ENCODE measurements at regions not wholly inside any gene's neighbourhood (a gene's known extent, or its start where the extent isn't known, plus 50 kb on each side); places are given as distances from the start of the nearest gene placed in this dataset.

DNA sequence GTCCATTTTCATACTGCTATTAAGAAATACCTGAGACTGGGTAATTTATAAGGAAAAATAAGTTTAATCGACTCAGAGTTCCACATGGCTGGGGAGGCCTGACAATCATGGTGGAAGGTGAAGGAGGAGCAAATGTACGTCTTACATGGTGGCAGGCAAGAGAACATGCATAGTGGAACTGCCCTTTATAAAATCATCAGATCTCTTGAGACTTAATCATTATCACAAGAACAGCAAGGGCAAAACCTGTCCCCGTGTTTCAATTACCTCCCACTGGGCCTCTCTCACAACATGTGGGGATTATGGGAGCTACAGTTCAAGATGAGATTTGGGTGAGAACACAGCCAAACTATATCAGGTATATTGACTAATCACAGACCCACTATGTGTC lies 370.2 kb upstream of the USP24 start:
- H3K27ac Mint-ChIP-seq: no peak overlapping the region
- ChIA-PET POLR2A (no interaction called here), CTCF (no interaction called here)
- H3K4me3 Mint-ChIP-seq: no peak overlapping the region
- no peaks in the 10 kb centered on the region for H3K9me3 Mint-ChIP-seq (ENCODE audit: insufficient read depth)
- no peak for ATAC-seq
- no peaks in the 10 kb centered on the region for H3K4me1 Mint-ChIP-seq (ENCODE audit: low read depth)
- H3K27me3 Mint-ChIP-seq (ENCODE audit: low read depth): peaks cover 3% of the 10 kb centered on the region
- no peak for DNase-seq
- H3K36me3 Mint-ChIP-seq (ENCODE audit: low read depth): no peaks in the 10 kb centered on the region

DNA sequence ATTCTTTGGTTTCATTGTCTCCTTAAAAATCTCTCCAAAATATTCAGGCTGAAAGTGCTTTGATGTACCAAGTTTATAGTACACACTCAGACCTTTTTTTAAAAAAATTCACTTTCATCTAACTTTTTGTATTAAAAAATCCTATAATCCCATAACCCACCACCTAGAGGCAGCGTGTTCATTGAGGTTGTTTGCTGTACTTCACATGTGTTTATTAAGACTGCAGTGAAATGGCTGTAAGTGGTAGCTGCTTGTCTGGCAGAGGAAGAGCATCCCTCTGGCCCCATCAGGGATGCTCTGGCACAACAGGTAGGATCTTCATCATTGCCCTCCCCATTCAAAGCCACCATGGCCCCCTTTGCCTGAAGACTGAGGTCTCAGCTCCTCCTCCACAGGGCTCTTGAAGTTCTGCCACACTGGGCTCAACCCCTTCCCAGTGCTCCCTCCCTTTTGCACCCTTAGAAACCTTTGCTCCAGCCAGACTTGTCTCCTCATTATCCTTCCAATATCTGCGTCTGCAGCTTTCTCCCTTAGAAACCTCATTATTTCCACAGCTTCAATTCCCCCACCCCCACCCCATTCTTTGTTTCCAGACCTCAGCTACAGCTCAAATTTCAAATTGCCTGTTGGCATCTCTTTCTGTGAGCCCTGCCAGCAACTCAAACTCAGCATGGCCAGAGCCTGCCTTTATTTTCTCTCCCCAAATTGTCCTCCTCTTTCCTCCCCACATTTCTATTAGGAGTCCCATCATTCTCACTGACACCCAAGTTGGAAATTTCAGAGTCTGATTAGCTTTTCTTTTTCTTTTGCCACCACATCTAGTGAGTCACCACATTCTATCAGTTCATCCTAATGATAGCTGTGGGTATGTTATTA lies 369.6 kb upstream of the USP24 start:
- Mint-ChIP-seq H3K27ac (no peak overlapping the region), H3K27me3 (ENCODE audit: low read depth) (peaks cover 3% of the 10 kb centered on the region), H3K4me3 (no peak overlapping the region), H3K9me3 (ENCODE audit: insufficient read depth) (no peaks in the 10 kb centered on the region), H3K4me1 (ENCODE audit: low read depth) (no peaks in the 10 kb centered on the region), H3K36me3 (ENCODE audit: low read depth) (no peaks in the 10 kb centered on the region)
- ATAC-seq: no peak
- CTCF ChIA-PET: no interaction called here
- no peak for DNase-seq
- POLR2A ChIA-PET: no interaction called here

DNA sequence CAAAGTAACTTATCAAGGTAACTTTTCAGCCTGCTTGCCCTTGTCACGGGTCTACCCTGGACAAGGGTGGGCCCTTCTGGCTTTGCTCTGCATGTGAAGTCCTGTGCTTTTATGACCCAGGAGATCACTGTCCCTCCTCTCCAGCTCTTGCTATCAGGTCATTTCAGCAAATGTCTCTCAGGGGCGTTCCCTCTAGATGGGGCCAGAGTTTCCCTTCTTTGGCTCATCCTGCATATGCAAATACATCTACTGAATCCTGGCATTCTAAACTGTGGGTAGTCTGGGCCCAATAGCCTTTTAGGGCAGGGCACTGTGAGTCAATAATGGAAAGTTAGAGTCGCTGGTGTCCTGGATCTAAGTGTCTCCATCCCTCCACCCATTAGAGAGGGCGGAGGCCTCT lies 366.9 kb upstream of the USP24 start:
- H3K27me3 Mint-ChIP-seq (ENCODE audit: low read depth): no peaks in the 10 kb centered on the region
- H3K27ac Mint-ChIP-seq: no peak overlapping the region
- no peaks in the 10 kb centered on the region for H3K36me3 Mint-ChIP-seq (ENCODE audit: low read depth)
- no peaks in the 10 kb centered on the region for H3K4me1 Mint-ChIP-seq (ENCODE audit: low read depth)
- CTCF ChIA-PET: no interaction called here
- H3K4me3 Mint-ChIP-seq: no peak overlapping the region
- POLR2A ChIA-PET: no interaction called here
- DNase-seq: no peak
- H3K9me3 Mint-ChIP-seq (ENCODE audit: insufficient read depth): no peaks in the 10 kb centered on the region
- ATAC-seq: no peak

DNA sequence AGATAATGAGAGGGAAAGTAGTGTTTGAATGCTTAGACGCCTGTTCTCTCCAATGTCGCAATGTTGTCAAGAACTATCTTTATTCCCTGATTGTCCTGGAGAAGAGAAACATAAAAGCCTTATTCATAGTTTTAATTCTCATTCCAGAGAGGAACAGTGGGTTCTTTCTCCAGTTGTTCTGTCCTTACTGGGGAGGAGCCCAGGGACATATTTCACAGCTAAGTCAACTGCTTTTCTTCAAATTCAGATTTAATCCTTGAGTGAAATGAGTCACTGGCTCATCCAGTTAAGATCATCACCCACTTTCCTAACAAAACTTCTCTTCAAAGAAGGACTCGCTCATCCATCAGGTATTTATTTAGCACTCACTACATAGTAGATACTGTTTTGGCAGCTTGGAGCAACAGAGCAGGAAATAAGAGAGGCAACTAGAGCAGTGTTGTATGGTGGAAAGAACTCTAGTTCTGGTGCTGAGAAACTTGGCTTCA lies 365.7 kb upstream of the USP24 start:
- POLR2A ChIA-PET: no interaction called here
- H3K36me3 Mint-ChIP-seq (ENCODE audit: low read depth): no peaks in the 10 kb centered on the region
- H3K27ac Mint-ChIP-seq: no peak overlapping the region
- H3K9me3 Mint-ChIP-seq (ENCODE audit: insufficient read depth): no peaks in the 10 kb centered on the region
- ATAC-seq: no peak
- no peaks in the 10 kb centered on the region for H3K4me1 Mint-ChIP-seq (ENCODE audit: low read depth)
- CTCF ChIA-PET: no interaction called here
- H3K4me3 Mint-ChIP-seq: no peak overlapping the region
- no peaks in the 10 kb centered on the region for H3K27me3 Mint-ChIP-seq (ENCODE audit: low read depth)
- no peak for DNase-seq

DNA sequence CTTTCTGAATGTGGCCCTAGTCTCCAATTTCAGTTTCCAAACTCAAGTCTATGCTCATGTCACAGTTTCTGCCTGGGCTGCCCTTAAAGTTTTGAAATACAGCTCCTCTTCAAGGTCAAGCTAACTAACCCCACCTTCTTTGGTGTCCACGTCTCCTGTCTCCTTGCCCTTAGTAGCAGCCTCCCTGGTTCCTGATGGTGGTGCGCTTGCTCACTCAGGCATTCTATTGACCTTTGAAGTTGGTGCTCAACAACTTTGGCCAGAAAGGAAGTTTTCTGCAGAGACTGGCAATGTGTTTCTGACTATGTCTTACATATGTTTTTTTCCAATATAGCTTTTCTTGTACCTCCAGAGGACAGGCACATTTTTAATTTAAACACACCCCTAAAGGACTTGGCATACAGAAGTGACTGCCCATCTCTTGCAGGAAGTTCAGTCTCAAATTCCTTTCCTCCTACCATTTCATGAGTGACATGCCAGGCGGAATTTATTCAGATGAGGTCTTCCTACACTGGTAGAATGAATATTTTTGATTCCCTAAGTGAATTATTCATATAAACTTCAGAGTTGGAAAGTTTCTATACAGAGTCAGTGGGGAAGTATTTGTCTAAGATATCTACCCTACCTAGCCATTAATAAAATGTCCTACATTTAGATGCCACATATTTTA lies 364.3 kb upstream of the USP24 start:
- no peak for ATAC-seq
- no peak overlapping the region for H3K4me3 Mint-ChIP-seq
- no peak overlapping the region for H3K27ac Mint-ChIP-seq
- POLR2A ChIA-PET: no interaction called here
- CTCF ChIA-PET: no interaction called here
- H3K9me3 Mint-ChIP-seq (ENCODE audit: insufficient read depth): no peaks in the 10 kb centered on the region
- no peaks in the 10 kb centered on the region for H3K36me3 Mint-ChIP-seq (ENCODE audit: low read depth)
- no peak for DNase-seq
- no peaks in the 10 kb centered on the region for H3K4me1 Mint-ChIP-seq (ENCODE audit: low read depth)
- no peaks in the 10 kb centered on the region for H3K27me3 Mint-ChIP-seq (ENCODE audit: low read depth)

DNA sequence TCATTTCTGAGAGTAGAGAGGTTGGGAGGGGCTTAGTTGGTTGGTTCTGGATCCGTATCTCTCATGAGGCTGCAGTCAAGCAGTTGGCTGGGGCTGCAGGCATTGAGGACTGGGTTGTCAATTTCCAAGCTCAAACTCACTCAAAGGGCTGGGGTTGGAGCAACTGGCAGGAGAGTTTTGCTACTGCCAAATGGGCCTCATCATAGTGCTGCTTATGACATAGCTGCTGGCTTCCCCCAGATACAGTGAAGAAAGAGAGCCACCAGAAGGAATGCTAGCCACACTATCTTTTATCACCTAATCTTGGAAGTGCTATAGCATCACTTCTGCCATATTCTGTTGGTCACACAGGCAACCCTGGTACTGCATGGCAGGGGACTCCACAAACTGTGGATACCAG lies 363.5 kb upstream of the USP24 start:
- no peak for DNase-seq
- ChIA-PET POLR2A (no interaction called here), CTCF (no interaction called here)
- H3K36me3 Mint-ChIP-seq (ENCODE audit: low read depth): no peaks in the 10 kb centered on the region
- H3K9me3 Mint-ChIP-seq (ENCODE audit: insufficient read depth): no peaks in the 10 kb centered on the region
- H3K27me3 Mint-ChIP-seq (ENCODE audit: low read depth): no peaks in the 10 kb centered on the region
- H3K4me1 Mint-ChIP-seq (ENCODE audit: low read depth): no peaks in the 10 kb centered on the region
- ATAC-seq: no peak
- no peak overlapping the region for H3K4me3 Mint-ChIP-seq
- H3K27ac Mint-ChIP-seq: no peak overlapping the region

DNA sequence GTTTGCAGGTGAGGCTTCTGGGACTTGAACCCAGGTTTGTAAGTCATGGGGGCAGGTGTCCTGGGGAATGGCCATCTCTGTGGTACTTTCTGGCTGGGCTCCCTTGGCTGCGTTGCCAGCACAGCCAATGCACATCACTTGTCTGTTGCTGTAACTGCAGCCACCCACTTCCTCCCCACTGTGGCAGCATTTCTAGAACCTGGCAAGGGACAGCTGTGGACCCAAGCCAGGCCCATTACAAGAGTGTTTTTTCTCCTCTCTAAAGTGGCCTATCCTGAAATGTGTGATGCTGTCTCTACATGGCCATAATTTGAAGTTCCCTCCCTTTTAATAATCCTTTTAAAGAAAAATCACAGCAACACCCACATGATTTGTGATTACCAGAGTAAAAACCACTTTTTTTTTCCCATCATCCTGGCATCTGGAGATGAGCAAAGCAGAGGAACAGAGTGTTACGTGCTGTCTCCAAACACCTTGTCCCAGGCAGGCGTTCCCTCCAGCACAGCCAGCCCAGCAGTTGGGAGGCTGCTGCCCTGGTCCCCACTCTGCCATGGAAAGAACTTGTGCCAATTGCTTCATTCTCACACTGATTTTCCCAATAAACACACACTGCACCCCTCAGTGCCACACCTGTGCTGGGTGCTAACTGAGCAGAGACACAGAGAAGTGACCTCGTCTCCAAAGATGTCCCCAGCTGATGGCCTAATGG lies 360.6 kb upstream of the USP24 start:
- H3K27ac Mint-ChIP-seq: no peak overlapping the region
- no peaks in the 10 kb centered on the region for H3K4me1 Mint-ChIP-seq (ENCODE audit: low read depth)
- H3K27me3 Mint-ChIP-seq (ENCODE audit: low read depth): no peaks in the 10 kb centered on the region
- ChIA-PET POLR2A (no interaction called here), CTCF (no interaction called here)
- no peak overlapping the region for H3K4me3 Mint-ChIP-seq
- ATAC-seq (no peak), DNase-seq (no peak)
- H3K36me3 Mint-ChIP-seq (ENCODE audit: low read depth): no peaks in the 10 kb centered on the region
- H3K9me3 Mint-ChIP-seq (ENCODE audit: insufficient read depth): no peaks in the 10 kb centered on the region

DNA sequence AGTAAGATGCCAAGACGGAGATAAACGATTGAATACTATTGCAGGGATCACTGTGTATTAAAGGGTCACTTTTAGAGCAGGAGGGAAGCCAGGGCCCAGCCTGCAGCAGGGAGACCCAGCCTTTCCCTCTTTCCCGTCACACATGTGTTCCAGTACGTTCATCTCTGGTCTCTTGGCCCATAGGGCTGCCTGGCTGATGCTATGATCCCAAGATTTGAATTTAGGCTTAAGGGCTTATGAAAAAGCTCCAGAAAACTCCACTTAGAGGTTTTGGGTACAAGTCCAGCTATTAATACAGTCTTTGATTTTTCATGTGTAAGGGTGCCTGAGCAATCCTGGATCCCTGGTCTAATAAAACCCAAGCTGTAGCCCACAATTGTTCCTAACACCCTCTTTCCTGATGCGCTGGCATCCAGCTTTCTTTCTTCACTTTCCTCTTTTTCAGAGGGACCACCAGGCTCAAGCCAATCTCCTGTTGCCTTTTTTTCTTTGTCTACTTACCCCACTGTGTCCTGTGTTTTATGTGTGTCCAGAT lies 359.6 kb upstream of the USP24 start:
- no peaks in the 10 kb centered on the region for H3K9me3 Mint-ChIP-seq (ENCODE audit: insufficient read depth)
- POLR2A ChIA-PET: no interaction called here
- no peak overlapping the region for H3K27ac Mint-ChIP-seq
- no peaks in the 10 kb centered on the region for H3K36me3 Mint-ChIP-seq (ENCODE audit: low read depth)
- CTCF ChIA-PET: no interaction called here
- no peak for ATAC-seq
- no peak overlapping the region for H3K4me3 Mint-ChIP-seq
- no peaks in the 10 kb centered on the region for H3K27me3 Mint-ChIP-seq (ENCODE audit: low read depth)
- DNase-seq: no peak
- H3K4me1 Mint-ChIP-seq (ENCODE audit: low read depth): no peaks in the 10 kb centered on the region

DNA sequence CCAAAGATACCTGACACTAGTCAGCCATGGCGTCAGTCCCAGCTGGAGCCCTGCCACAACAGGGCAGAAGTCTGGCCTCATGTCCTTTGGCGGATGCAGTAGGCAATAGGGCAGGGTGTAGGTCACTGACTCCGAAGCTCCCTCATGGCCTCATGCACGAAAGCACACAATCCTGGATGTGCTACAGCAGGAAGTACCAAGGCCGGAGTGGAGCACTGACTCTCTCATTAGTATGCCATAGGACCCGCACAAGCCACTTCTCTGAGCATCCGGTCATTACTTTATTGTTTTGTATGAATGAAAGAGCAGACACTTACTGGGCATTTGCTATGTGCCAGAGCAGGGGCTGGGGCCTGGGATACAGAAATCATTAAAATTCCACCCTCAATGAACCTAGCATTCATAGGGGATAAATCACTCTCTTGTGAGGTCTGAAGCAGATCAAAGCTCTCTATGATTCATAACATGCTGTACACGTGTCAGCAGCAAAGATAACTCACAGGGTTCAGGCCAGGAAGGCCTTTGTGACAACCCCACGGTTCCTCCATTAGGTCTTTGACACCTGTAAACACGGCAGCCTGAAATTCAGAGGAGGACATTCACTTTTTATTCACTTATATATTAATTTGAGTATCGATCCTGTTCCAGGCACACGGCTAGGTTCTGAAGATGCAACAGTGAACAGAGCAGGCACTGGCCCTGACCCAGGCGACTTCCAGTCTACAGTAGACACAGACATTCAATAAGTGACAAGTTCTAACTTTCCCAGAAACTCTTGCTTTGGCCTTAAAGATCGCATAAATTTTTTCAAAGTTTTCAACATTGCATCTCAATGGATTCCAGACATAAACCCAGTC lies 357.9 kb upstream of the USP24 start:
- Mint-ChIP-seq H3K27ac (no peak overlapping the region), H3K36me3 (ENCODE audit: low read depth) (no peaks in the 10 kb centered on the region), H3K4me1 (ENCODE audit: low read depth) (no peaks in the 10 kb centered on the region), H3K27me3 (ENCODE audit: low read depth) (no peaks in the 10 kb centered on the region), H3K9me3 (ENCODE audit: insufficient read depth) (no peaks in the 10 kb centered on the region), H3K4me3 (no peak overlapping the region)
- ATAC-seq (no peak), DNase-seq (no peak)
- CTCF ChIA-PET: no interaction called here
- POLR2A ChIA-PET: no interaction called here

DNA sequence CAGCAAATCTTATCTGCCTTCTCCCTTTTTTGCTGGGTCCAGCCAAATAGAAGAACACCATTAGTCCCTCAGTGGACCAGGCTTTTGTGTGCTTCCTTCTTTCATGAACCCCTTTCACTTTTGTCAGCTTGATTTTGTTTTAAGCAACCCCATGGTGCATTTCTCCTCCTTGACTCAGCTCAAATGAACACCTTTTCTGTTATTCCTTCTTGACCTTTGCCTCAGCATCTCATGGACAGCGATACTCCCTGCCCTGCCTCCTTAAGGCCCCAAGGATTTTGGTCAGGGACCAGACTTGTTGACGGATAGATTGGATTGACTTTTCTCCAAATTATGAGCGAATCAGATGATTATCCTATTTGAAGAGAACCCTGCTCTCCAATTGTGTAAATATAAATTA lies 356.6 kb upstream of the USP24 start:
- CTCF ChIA-PET: no interaction called here

DNA sequence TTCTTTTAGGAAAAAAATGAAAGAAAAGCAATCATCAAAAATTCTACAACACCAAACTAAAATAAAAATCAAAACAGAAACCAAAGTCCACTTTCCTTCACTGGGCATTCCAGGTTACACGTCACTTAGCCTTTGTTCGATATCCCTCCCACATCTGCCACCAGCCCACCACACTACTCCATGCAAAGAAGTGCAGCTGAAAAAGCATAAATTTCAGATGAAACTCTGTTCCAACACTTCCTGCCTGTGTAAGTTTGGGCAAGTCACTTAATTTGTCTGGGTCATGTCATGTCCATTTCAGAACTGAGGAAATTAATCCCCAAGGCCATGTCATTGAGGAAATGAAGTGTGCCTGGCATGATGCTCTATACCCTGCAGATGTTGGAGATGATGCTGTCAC lies 354.3 kb upstream of the USP24 start:
- ChIA-PET POLR2A (no interaction called here), CTCF (no interaction called here)
- ATAC-seq: no peak
- H3K4me1 Mint-ChIP-seq (ENCODE audit: low read depth): no peaks in the 10 kb centered on the region
- H3K9me3 Mint-ChIP-seq (ENCODE audit: insufficient read depth): no peaks in the 10 kb centered on the region
- H3K36me3 Mint-ChIP-seq (ENCODE audit: low read depth): no peaks in the 10 kb centered on the region
- no peak overlapping the region for H3K27ac Mint-ChIP-seq
- no peaks in the 10 kb centered on the region for H3K27me3 Mint-ChIP-seq (ENCODE audit: low read depth)
- H3K4me3 Mint-ChIP-seq: no peak overlapping the region
- no peak for DNase-seq

More for the DNA sequence above, 356.6 kb upstream of the USP24 start:
- DNase-seq: no peak
- ATAC-seq: no peak
- POLR2A ChIA-PET: no interaction called here
- Mint-ChIP-seq H3K36me3 (ENCODE audit: low read depth) (no peaks in the 10 kb centered on the region), H3K27me3 (ENCODE audit: low read depth) (no peaks in the 10 kb centered on the region), H3K27ac (no peak overlapping the region), H3K9me3 (ENCODE audit: insufficient read depth) (no peaks in the 10 kb centered on the region), H3K4me3 (no peak overlapping the region), H3K4me1 (ENCODE audit: low read depth) (no peaks in the 10 kb centered on the region)

Data from activated CD8-positive, alpha-beta T cell treated with anti-CD3 and anti-CD28 coated beads, Interleukin-2, amount 10 ng/mL, durations not matched to agents 7 days and 5 days (primary cell).